Fibroblast of the conjunctiva (primary cell): ENCODE measurements at regions not wholly inside any gene's neighbourhood (a gene's known extent, or its start where the extent isn't known, plus 50 kb on each side); places are given as distances from the start of the nearest gene placed in this dataset.

Experiments
- DNase-seq: peaks from one replicate; pipeline ENCODE4 v3.0.0-alpha.2; 2010; ENCODE audit warnings: low read depth

- no peak for DNase-seq
Measured at GRCh38 chr1:38718031-38718430, 141.5 kb downstream of the RRAGC start.

GRCh38 chr1:38716229-38716628 lies 143.3 kb downstream of the RRAGC start:
- DNase-seq = no peak

GRCh38 chr1:38715415-38715814 lies 144.2 kb downstream of the RRAGC start:
- DNase-seq = no peak

GRCh38 chr1:38712046-38712445 lies 147.5 kb downstream of the RRAGC start:
- no peak for DNase-seq

GRCh38 chr1:38708701-38709258 lies 150.8 kb downstream of the RRAGC start:
- DNase-seq = no peak

- no peak for DNase-seq
Measured at GRCh38 chr1:38701088-38701487, 158.5 kb downstream of the RRAGC start.

- DNase-seq = no peak
Measured at GRCh38 chr1:38700077-38700470, 159.5 kb downstream of the RRAGC start.

GRCh38 chr1:38699330-38700076 lies 160.1 kb downstream of the RRAGC start:
- no peak for DNase-seq

- no peak for DNase-seq
Measured at GRCh38 chr1:38697387-38697786, 162.2 kb downstream of the RRAGC start.

GRCh38 chr1:38696371-38696770 lies 163.2 kb downstream of the RRAGC start:
- no peak for DNase-seq

- no peak for DNase-seq
Measured at GRCh38 chr1:38693759-38694158, 165.8 kb downstream of the RRAGC start.

GRCh38 chr1:38693031-38693430 lies 166.5 kb downstream of the RRAGC start:
- DNase-seq = no peak

GRCh38 chr1:38690790-38691449 lies 168.7 kb downstream of the RRAGC start:
- no peak for DNase-seq

- no peak for DNase-seq
Measured at GRCh38 chr1:38686927-38687255, 172.7 kb downstream of the RRAGC start.

GRCh38 chr1:38686167-38686926 lies 173.2 kb downstream of the RRAGC start:
- DNase-seq = no peak

GRCh38 chr1:38685388-38685787 lies 174.2 kb downstream of the RRAGC start:
- DNase-seq = no peak

- no peak for DNase-seq
Measured at GRCh38 chr1:38680801-38681510, 178.6 kb downstream of the RRAGC start.

GRCh38 chr1:38677756-38678155 lies 181.8 kb downstream of the RRAGC start:
- no peak for DNase-seq

- DNase-seq = no peak
Measured at GRCh38 chr1:38677311-38677710, 182.3 kb downstream of the RRAGC start.

- DNase-seq = no peak
Measured at GRCh38 chr1:38672692-38673091, 186.9 kb downstream of the RRAGC start.

GRCh38 chr1:38671221-38671620 lies 188.4 kb downstream of the RRAGC start:
- no peak for DNase-seq

- DNase-seq = no peak
Measured at GRCh38 chr1:38670544-38671122, 188.9 kb downstream of the RRAGC start.
